SIG-M5 treated with dmso at 0.1 percent for 504 hours (cell line): ENCODE measurements at regions not wholly inside any gene's neighbourhood (a gene's known extent, or its start where the extent isn't known, plus 50 kb on each side); places are given as distances from the start of the nearest gene placed in this dataset.
"Not testable (repeated sequence)": the region's sequence is repeated elsewhere in the genome, so short reads cannot be mapped to it uniquely, and the experiment has no call there.

Experiments
- DNase-seq: peaks from one replicate; lab custom pipeline; 2025; ENCODE audit not compliant: unreplicated experiment; lab: John Stamatoyannopoulos, UW

DNA sequence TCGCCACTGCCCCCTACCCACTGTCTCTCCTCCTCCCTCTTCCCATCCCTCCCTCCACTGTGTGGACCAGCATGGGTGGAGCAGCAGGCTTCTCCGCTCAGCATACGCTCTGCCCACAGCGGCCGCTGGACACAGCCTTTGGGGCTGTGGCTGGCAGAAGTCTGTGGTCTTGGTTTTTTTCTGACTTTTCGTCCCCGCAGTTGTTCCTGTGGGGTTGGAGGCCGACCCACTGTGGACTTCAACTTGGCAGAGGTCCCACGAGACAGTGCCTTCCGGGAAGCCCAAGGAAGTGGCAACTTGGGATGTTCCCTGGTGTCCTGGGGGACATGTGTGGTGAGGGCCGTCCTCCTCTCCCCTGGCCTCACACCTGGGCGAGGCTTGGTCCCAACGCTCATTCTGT, 162.5 kb upstream of the C1orf174 start:
- DNase-seq: no peak

DNA sequence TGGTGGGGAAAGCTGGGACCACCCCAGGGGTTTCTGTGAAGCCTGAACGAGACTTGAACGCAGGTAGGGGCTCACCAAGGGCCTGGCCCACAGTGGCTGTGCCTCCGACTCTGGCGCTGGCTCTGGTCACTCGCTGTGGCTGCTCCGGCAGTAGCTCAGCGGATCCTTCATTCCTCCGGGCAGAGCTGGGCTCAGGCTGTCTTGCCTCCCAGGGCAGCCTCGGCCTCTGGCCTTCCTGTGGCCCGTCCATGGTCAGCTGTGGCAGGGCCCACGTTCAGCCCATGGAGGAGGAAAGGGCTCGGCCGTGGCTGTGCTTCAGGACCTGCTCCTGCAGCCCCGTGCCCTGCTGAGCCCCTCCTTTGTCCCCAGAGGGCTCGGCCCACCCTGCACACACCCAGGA, 162.9 kb upstream of the C1orf174 start:
- DNase-seq: no peak

- no peak for DNase-seq
Observed at GRCh38 chr1:4063516-4063915, 163.4 kb upstream of the C1orf174 start.

GRCh38 chr1:4064150-4064889, 164.2 kb upstream of the C1orf174 start:
- DNase-seq: no peak

- DNase-seq: no peak
Observed at GRCh38 chr1:4066860-4067599, 167.0 kb upstream of the C1orf174 start.

GRCh38 chr1:4068076-4068475, 168.0 kb upstream of the C1orf174 start:
- no peak for DNase-seq

DNA sequence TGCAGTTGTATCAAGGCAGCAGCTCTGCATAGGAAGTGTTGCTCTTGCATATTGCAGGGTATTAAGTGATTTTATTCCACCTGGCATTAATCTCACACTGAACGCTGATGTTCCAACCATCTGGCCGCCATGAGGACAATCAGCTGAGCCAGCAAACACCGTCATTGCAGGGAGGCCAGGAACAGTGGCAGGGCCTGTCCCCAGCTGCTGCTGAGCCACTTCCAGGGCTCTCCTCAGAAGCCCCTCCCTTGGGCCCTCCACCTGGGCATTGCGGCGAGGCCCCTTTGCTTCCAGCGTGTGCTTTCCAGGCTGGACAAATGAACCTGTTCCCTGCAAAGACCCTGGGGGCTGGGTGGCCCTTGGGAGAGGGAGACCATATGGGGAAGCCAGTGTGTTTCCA, 171.6 kb upstream of the C1orf174 start:
- DNase-seq: no peak

- no peak for DNase-seq
Observed at GRCh38 chr1:4072481-4073153, 172.5 kb upstream of the C1orf174 start.

- DNase-seq: no peak
Observed at GRCh38 chr1:4075436-4076225, 175.6 kb upstream of the C1orf174 start.

DNA sequence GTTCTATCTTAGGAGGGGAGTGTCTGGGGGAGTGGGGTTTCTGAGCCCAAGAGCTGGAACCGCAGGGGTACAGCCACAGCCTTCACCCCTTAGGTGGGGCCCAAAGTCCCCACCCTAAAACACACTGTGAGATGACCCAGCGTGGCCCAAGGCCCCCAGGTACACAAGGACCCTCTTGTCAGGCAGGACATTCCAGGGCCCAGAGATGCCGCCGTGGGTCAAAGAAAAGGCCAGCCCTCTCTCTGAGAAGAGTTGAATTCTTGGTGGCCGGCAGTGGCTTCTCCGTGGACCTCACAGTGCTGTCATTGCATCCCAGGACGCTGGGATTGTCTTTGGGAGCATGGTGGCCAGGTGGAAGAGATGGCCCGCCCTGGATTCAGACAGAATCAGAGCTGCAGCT, 176.3 kb upstream of the C1orf174 start:
- no peak for DNase-seq

- DNase-seq: not testable (repeated sequence)
Observed at GRCh38 chr1:4078091-4078962, 178.3 kb upstream of the C1orf174 start.

- DNase-seq: no peak
Observed at GRCh38 chr1:4079815-4080214, 179.7 kb upstream of the C1orf174 start.

DNA sequence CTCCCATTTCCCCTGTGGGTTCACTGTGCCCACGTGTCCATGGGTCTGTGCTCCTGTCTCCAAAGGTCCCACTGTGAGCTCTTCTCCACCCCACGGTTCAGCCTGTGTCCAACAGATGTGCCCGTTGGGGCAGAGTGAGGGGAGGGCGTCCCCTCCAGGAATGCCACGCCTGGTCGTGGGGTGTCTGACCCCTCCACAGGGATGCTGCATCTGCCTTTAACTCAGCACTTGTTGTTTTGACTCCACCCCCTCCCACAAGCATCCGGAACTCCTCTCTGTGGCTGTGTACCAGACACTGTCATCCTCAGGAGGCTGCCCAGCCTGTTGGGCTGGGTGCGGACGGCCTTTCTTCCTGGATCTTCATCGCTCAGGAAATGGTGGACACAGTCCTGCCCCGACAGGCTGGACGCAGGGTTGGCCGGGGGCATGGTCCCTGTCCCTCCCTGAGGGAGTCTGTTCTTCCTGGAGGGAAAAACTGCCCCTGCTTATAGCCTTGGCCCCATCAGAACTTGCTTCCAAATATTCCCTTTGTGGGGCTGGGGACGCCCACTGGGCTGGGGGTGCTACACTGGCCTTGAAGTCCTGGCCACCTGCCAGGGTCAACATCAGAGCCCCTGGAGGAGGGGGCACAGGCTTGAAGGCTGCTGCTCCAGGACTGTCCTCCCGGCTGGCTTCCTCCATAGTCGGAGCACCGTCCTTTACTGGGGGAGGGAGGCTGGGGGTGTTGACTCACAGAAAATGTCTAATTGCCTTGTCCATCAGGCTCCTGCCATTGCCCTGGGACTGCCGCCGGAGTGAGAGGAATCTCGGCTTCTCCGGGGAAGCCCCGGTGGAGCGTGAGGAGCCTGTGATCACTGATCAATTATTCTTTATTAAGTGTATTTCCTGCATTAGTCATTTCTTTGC, 182.0 kb upstream of the C1orf174 start:
- DNase-seq: no peak

- DNase-seq: no peak
Observed at GRCh38 chr1:4083231-4084047, 183.4 kb upstream of the C1orf174 start.

DNA sequence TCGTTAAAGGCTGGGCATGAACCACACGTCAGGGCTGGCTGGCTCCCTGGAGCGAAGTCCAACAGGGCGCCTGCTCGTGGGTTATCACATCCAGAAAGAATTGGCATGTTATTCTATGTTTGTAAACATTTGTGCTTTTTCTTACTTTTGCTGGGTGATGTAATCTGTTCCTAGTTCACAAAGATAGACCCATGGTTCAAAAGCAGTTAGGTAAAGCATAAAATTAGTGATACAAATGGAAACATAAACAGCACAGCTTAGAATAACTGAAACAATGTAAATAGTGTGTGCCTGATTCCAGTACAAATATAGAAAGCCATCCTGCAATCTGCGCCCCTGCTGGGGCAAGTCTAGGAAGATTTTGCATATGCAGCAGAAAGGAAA, 184.0 kb upstream of the C1orf174 start:
- DNase-seq: no peak

DNA sequence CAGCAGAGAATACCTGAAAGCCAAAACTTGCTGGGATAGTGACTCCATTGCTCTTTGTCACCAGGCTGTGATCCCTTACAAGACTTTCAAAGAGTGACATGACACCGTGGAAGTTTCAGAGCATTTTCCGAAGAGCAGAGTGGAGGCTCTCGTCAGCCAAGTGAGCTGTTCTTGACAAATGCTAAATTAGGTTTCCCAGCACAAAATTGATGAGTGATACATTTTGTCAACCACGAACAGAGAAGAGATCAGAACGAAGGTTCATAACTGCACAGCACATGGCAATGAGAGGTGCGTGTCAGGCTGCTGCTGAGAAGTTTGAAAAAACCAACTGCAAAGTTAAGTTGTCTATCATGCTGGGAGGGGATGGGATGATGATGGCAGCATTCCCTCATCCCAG, 184.4 kb upstream of the C1orf174 start:
- no peak for DNase-seq

- no peak for DNase-seq
Observed at GRCh38 chr1:4084896-4085295, 184.8 kb upstream of the C1orf174 start.

- DNase-seq: no peak
Observed at GRCh38 chr1:4085546-4085945, 185.5 kb upstream of the C1orf174 start.
